ENCODE measurements at regions not wholly inside any gene's neighbourhood (a gene's known extent, or its start where the extent isn't known, plus 50 kb on each side); places are given as distances from the start of the nearest gene placed in this dataset.

GRCh38 chr13:67776151-67776550 lies 546.0 kb upstream of the PCDH9 start:
- Histone ChIP-seq H2AFZ (ENCODE audit: low read length) (no peak overlapping the region), H3K9me2 (replicated peaks; ENCODE audit: insufficient read depth, low read length) (no peaks in the 10 kb centered on the region), H3F3A (ENCODE audit: insufficient read depth, low read length) (no peaks in the 10 kb centered on the region), H3K27ac (ENCODE audit: low read length) (no peak overlapping the region), H3K79me2 (ENCODE audit: low read length) (no peaks in the 10 kb centered on the region), H3K4me3 (ENCODE audit: low read length) (no peak overlapping the region), H4K20me1 (ENCODE audit: insufficient read depth, low read length) (no peaks in the 10 kb centered on the region), H3K9me3 (replicated peaks; ENCODE audit: insufficient read depth, low read length) (no peaks in the 10 kb centered on the region), H3K27me3 (replicated peaks; ENCODE audit: insufficient read depth, low read length) (no peaks in the 10 kb centered on the region), H3K36me3 (replicated peaks; ENCODE audit: insufficient read depth, low read length) (no peaks in the 10 kb centered on the region), H3K4me2 (ENCODE audit: low read depth, low read length) (no peak overlapping the region), H3K9ac (ENCODE audit: low read length) (no peak overlapping the region), H3K4me1 (ENCODE audit: low read length) (no peaks in the 10 kb centered on the region)
- TF ChIP-seq EZH2phosphoT487 (IDR thresholded peaks at IDR 0.05; ENCODE audit: low read length) (no peak), EZH2 (optimal IDR thresholded peaks at IDR 0.05; ENCODE audit: low read depth, low read length) (no peak)
- TF ChIP-seq, protein P1, sequence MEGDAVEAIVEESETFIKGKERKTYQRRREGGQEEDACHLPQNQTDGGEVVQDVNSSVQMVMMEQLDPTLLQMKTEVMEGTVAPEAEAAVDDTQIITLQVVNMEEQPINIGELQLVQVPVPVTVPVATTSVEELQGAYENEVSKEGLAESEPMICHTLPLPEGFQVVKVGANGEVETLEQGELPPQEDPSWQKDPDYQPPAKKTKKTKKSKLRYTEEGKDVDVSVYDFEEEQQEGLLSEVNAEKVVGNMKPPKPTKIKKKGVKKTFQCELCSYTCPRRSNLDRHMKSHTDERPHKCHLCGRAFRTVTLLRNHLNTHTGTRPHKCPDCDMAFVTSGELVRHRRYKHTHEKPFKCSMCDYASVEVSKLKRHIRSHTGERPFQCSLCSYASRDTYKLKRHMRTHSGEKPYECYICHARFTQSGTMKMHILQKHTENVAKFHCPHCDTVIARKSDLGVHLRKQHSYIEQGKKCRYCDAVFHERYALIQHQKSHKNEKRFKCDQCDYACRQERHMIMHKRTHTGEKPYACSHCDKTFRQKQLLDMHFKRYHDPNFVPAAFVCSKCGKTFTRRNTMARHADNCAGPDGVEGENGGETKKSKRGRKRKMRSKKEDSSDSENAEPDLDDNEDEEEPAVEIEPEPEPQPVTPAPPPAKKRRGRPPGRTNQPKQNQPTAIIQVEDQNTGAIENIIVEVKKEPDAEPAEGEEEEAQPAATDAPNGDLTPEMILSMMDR (IDR thresholded peaks at IDR 0.05; ENCODE audit: low read length), result no peak
- DNase-seq, result no peak

DNA sequence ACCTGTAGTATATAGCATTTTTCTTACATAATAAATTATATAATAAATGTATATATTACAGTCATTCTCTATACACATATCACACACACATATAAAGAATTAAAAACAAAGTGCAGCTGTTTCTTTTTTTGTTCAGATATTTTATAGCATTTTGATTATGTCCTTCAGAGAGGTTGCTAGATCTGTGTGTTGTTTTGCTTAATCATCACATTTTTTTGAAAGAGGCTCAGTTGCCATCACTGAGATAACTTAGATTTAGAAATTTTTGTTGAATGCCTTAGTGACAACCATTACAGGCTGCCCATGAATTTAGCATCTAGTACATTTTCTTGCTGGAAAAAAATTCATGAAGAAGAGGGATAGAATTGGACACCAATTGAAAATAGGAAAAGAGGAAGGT lies 545.2 kb upstream of the PCDH9 start:
- TF ChIP-seq EZH2phosphoT487 (IDR thresholded peaks at IDR 0.05; ENCODE audit: low read length) (no peak), EZH2 (optimal IDR thresholded peaks at IDR 0.05; ENCODE audit: low read depth, low read length) (no peak)
- Histone ChIP-seq H3K4me1 (ENCODE audit: low read length) (no peaks in the 10 kb centered on the region), H3K4me2 (ENCODE audit: low read depth, low read length) (no peak overlapping the region), H3K9ac (ENCODE audit: low read length) (no peak overlapping the region), H3K27ac (ENCODE audit: low read length) (no peak overlapping the region), H3F3A (ENCODE audit: insufficient read depth, low read length) (no peaks in the 10 kb centered on the region), H2AFZ (ENCODE audit: low read length) (no peak overlapping the region), H3K9me3 (replicated peaks; ENCODE audit: insufficient read depth, low read length) (no peaks in the 10 kb centered on the region), H3K36me3 (replicated peaks; ENCODE audit: insufficient read depth, low read length) (no peaks in the 10 kb centered on the region), H3K4me3 (ENCODE audit: low read length) (no peak overlapping the region), H3K27me3 (replicated peaks; ENCODE audit: insufficient read depth, low read length) (no peaks in the 10 kb centered on the region), H3K79me2 (ENCODE audit: low read length) (no peaks in the 10 kb centered on the region), H4K20me1 (ENCODE audit: insufficient read depth, low read length) (no peaks in the 10 kb centered on the region), H3K9me2 (replicated peaks; ENCODE audit: insufficient read depth, low read length) (no peaks in the 10 kb centered on the region)
- no peak for DNase-seq

GRCh38 chr13:67772807-67773453 lies 542.8 kb upstream of the PCDH9 start:
- no peaks in the 10 kb centered on the region for H3F3A ChIP-seq (ENCODE audit: insufficient read depth, low read length)
- TF ChIP-seq, protein P1 (IDR thresholded peaks at IDR 0.05; ENCODE audit: low read length), result no peak
- no peak for TF ChIP-seq EZH2 (optimal IDR thresholded peaks at IDR 0.05; ENCODE audit: low read depth, low read length)
- no peak for TF ChIP-seq EZH2phosphoT487 (IDR thresholded peaks at IDR 0.05; ENCODE audit: low read length)
- H3K4me3 ChIP-seq (ENCODE audit: low read length), result no peak overlapping the region
- no peaks in the 10 kb centered on the region for H3K27me3 ChIP-seq (replicated peaks; ENCODE audit: insufficient read depth, low read length)
- H3K9me2 ChIP-seq (replicated peaks; ENCODE audit: insufficient read depth, low read length), result no peaks in the 10 kb centered on the region
- no peak overlapping the region for H3K4me2 ChIP-seq (ENCODE audit: low read depth, low read length)
- H3K9ac ChIP-seq (ENCODE audit: low read length), result no peak overlapping the region
- no peaks in the 10 kb centered on the region for H3K79me2 ChIP-seq (ENCODE audit: low read length)
- H3K36me3 ChIP-seq (replicated peaks; ENCODE audit: insufficient read depth, low read length), result no peaks in the 10 kb centered on the region
- no peak overlapping the region for H2AFZ ChIP-seq (ENCODE audit: low read length)
- H3K9me3 ChIP-seq (replicated peaks; ENCODE audit: insufficient read depth, low read length), result no peaks in the 10 kb centered on the region
- no peaks in the 10 kb centered on the region for H3K4me1 ChIP-seq (ENCODE audit: low read length)
- no peak overlapping the region for H3K27ac ChIP-seq (ENCODE audit: low read length)
- no peak for DNase-seq
- no peaks in the 10 kb centered on the region for H4K20me1 ChIP-seq (ENCODE audit: insufficient read depth, low read length)

- TF ChIP-seq, protein P1 (IDR thresholded peaks at IDR 0.05; ENCODE audit: low read length), result no peak
- no peak for TF ChIP-seq EZH2 (optimal IDR thresholded peaks at IDR 0.05; ENCODE audit: low read depth, low read length)
- TF ChIP-seq EZH2phosphoT487 (IDR thresholded peaks at IDR 0.05; ENCODE audit: low read length), result no peak
- Histone ChIP-seq H4K20me1 (ENCODE audit: insufficient read depth, low read length) (no peaks in the 10 kb centered on the region), H3K79me2 (ENCODE audit: low read length) (no peaks in the 10 kb centered on the region), H3K9ac (ENCODE audit: low read length) (no peak overlapping the region), H3K27me3 (replicated peaks; ENCODE audit: insufficient read depth, low read length) (no peaks in the 10 kb centered on the region), H3K27ac (ENCODE audit: low read length) (no peak overlapping the region), H2AFZ (ENCODE audit: low read length) (no peak overlapping the region), H3K9me2 (replicated peaks; ENCODE audit: insufficient read depth, low read length) (no peaks in the 10 kb centered on the region), H3K4me2 (ENCODE audit: low read depth, low read length) (no peak overlapping the region), H3K4me1 (ENCODE audit: low read length) (no peaks in the 10 kb centered on the region), H3K36me3 (replicated peaks; ENCODE audit: insufficient read depth, low read length) (no peaks in the 10 kb centered on the region), H3K4me3 (ENCODE audit: low read length) (no peak overlapping the region), H3F3A (ENCODE audit: insufficient read depth, low read length) (no peaks in the 10 kb centered on the region), H3K9me3 (replicated peaks; ENCODE audit: insufficient read depth, low read length) (no peaks in the 10 kb centered on the region)
- no peak for DNase-seq
Measured at GRCh38 chr13:67771106-67771505, 541.0 kb upstream of the PCDH9 start.
